ENCODE measurements at regions not wholly inside any gene's neighbourhood (a gene's known extent, or its start where the extent isn't known, plus 50 kb on each side); places are given as distances from the start of the nearest gene placed in this dataset.
A peak's percentile ranks its signal among the peaks of the same experiment; 100 is the strongest.

GRCh38 chr10:78774999-78775711, 293.6 kb upstream of the ZMIZ1 start:
- peak; percentile 84 for DNase-seq (ENCODE audit: low read depth)

- no peak for DNase-seq (ENCODE audit: low read depth)
Measured at GRCh38 chr10:78775891-78776290, 292.9 kb upstream of the ZMIZ1 start.

DNA sequence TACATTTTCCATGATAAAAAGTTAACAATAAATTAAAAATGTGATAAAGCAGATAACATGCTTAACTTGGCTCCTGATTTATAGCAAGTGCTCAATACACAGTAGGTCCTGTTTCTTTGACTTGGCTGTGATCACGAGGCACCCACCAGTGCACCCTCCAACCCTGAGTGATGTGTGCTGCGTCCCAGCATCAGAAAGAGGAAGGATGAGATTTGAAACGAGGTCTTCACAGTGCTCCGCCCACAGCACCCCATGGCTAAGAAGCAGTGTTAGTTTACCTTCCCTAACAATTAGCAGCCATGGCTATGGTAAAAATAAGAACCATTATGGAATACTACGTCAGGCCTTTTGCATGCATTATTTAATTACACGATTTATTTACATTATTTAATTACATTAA, 292.0 kb upstream of the ZMIZ1 start:
- no peak for DNase-seq (ENCODE audit: low read depth)

GRCh38 chr10:78777466-78777865, 291.3 kb upstream of the ZMIZ1 start:
- peak; percentile 26 for DNase-seq (ENCODE audit: low read depth)

DNA sequence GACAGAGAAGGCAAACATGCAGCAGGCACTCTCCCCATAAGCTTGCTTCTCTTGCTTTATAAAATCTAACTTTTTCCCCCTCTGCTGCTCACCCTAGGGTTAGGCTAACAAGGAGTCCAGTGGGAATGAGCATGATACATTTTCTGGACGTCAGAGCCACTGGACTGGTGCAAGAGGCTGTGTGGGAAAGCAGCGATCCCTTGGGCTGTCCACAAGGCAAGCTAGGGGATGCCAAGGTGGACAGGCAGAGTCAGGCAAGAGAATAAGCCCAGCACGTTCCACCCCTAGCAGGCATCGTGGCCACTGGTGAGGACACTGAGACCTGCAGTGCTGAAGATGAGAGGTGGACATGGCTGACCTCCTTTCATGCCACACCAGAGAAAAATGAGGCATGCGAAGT, 290.9 kb upstream of the ZMIZ1 start:
- no peak for DNase-seq (ENCODE audit: low read depth)

- DNase-seq (ENCODE audit: low read depth), result no peak
Measured at GRCh38 chr10:78778444-78779338, 290.1 kb upstream of the ZMIZ1 start.

- DNase-seq (ENCODE audit: low read depth), result no peak
Measured at GRCh38 chr10:78779339-78779955, 289.3 kb upstream of the ZMIZ1 start.

- no peak for DNase-seq (ENCODE audit: low read depth)
Measured at GRCh38 chr10:78780551-78780961, 288.2 kb upstream of the ZMIZ1 start.

- DNase-seq (ENCODE audit: low read depth), result no peak
Measured at GRCh38 chr10:78781251-78781913, 287.4 kb upstream of the ZMIZ1 start.

GRCh38 chr10:78781991-78782390, 286.8 kb upstream of the ZMIZ1 start:
- no peak for DNase-seq (ENCODE audit: low read depth)

GRCh38 chr10:78782441-78782840, 286.3 kb upstream of the ZMIZ1 start:
- DNase-seq (ENCODE audit: low read depth), result no peak

DNA sequence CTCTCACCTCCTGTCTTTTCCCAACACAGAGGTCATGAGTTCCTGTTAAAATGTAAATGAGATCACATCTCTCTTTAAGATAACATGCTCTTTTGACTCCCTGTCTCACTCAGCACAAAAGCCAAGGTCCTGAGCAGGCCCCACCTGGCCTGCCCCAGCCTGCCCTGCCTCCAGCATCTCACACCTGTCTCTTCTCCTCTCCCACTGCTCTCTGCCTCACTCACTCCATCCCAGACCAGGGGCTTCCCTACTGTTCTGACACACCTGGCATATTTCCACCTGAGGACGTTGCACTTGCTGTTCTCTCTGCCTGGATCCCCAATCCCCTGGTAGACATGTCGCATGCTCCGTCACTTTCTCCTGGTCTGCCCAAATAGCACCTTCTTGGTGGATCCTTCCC, 285.0 kb upstream of the ZMIZ1 start:
- no peak for DNase-seq (ENCODE audit: low read depth)

- DNase-seq (ENCODE audit: low read depth), result no peak
Measured at GRCh38 chr10:78784546-78784945, 284.2 kb upstream of the ZMIZ1 start.

DNA sequence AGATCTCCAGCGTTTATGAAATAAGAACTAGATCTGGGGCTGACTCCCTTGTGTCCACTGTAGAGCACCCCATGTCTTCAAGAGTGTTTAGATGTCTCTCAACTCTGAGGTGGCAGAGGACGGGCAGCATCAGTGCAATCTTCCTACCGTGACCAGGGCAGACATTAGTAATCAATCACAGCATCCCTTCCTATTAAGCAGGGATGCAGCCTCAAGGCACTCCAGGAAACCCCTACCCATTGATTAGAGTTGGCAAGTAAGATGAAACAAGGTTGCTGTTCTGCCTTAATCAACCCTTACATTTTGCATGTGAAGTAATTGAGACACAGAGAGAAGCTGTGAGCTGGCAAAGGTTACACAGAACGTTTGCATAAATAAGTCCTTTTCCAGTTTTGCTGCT, 283.7 kb upstream of the ZMIZ1 start:
- no peak for DNase-seq (ENCODE audit: low read depth)

DNA sequence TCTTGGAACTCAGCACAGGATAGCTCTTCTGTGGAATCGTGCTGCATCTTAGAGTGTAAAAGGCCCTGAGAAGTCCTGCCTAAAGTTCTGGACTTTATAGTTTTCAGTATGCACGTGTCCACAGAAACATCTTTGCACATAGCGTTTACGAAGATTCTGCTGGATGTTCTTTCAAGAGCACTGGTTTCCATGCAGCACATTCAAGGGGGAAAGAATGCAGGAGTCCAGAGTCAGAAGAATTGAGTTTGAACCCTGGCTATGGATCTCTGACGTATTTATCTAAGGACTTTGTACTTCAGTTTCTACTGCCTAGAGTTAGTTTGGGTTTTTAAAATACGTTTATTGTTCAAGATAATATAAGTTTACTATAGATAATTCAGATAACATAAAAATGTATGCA, 282.8 kb upstream of the ZMIZ1 start:
- DNase-seq (ENCODE audit: low read depth), result no peak

GRCh38 chr10:78787125-78787524, 281.6 kb upstream of the ZMIZ1 start:
- no peak for DNase-seq (ENCODE audit: low read depth)

DNA sequence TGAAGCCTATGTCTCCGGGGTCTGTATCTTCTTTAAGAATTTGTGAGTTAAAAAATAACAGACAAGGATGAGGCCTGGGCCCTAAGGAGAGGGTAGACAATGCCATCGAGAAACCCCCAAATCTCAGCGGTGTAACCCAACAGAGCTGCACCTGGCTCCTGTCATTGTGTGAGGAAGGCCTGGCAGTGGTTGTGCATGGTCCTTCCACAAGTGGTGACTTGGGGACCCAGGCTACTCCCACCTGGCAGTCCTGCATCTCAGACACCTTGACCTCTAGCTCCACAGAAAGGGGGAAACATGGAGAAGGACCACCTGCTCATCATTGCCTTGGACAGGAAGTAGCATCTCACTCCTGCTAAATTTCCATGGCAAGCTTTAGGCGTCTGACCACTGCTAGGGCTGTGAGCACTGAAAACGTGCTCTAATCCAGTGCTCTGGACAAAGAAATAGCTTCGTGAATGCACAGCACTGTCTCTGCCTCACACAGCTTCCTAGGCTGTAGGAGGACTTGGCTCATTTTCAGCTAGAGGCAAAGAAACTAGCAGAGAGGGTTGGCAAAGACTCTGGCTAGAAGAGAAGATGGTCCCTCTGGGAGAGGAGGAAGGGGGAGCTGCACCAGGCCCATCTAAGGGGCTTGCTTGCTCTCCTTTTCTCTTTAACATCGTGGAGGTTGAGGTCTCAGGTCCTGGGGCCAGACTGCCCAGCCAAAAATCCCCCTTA, 273.9 kb upstream of the ZMIZ1 start:
- DNase-seq (ENCODE audit: low read depth), result no peak

GRCh38 chr10:78798976-78799730, 269.6 kb upstream of the ZMIZ1 start:
- DNase-seq (ENCODE audit: low read depth), result no peak

DNA sequence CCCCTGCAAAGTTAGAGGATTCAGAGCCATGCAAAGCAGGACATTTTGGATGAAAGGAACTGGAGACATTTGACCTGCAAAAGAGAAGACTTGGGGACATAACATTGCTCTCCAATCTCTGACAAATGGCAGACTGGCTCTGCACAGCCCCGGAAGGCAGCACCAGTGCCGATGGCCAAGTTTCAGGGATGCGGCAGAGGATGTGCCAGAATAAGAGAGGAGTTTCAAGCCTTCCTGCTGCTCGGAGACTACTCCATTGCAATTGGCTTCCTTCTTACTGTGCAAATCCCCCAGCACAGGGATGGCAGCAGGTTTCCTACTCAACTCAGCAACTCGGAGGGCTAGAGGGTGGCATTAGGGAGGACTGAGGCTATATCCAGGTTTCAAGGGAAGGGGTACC, 268.8 kb upstream of the ZMIZ1 start:
- DNase-seq (ENCODE audit: low read depth), result no peak

- DNase-seq (ENCODE audit: low read depth), result no peak
Measured at GRCh38 chr10:78800535-78801320, 268.0 kb upstream of the ZMIZ1 start.
